K562 (cell line): ENCODE measurements at regions not wholly inside any gene's neighbourhood (a gene's known extent, or its start where the extent isn't known, plus 50 kb on each side); places are given as distances from the start of the nearest gene placed in this dataset.

ENCODE experiments used
- ATAC-seq: fragments of 200-7000 bp; cut with Tn5 transposase; 3 replicates; pipeline ENCODE4 v1.9.1; 2020; ENCODE audit warnings: moderate library complexity
- BruUV-seq: library from RNA; stranded (reverse); fragments of 400-500 nt; replicated peaks from 2 replicates; lab custom pipeline; 2021; lab: Mats Ljungman, UMichigan
- CTCF ChIA-PET: fragments of 300-600 bp; formaldehyde crosslinking; extraction: SDS; loops from one replicate; lab custom pipeline; 2021; ENCODE audit warnings: low intra/inter-chr PET ratio; lab: Yijun Ruan, JAX
- POLR2A ChIA-PET: fragments of 300-600, 350-650 bp; sonication (Branson Sonifier 250); formaldehyde crosslinking; extraction: SDS; loops from one replicate; lab custom pipeline; 2021; ENCODE audit warnings: antibody characterized with exemption, inconsistent platforms; lab: Yijun Ruan, JAX
- DNase-seq, 4 experiments: peaks; one replicate each; pipeline versions ENCODE4 v3.0.0 to v3.0.0-alpha.2; 2011 to 2018; ENCODE audit warnings: low spot score in 3 of 4, mixed read lengths in 3 of 4; ENCODE audit errors: extremely low read depth in 1 of 4
- FAIRE-seq: peaks from 2 replicates; lab custom pipeline; 2011; peaks lifted over from hg19 to GRCh38; lab: Jason Lieb, UNC
- H2AFZ ChIP-seq: 2 replicates; pipeline ENCODE4 v1.6.0; 2011; ENCODE audit warnings: low read depth, low read length, control low read depth, inconsistent platforms
- H3K27ac ChIP-seq: fragments of 200-600 bp; 3 replicates; pipeline ENCODE4 v1.8.0; 2011; ENCODE audit warnings: low read depth, mild to moderate bottlenecking, control low read depth, inconsistent platforms, low read length, moderate library complexity, mixed read lengths; ENCODE audit errors: extremely low read depth
- H3K27me3 ChIP-seq, 2 experiments: fragments of 300-600 bp in 1 of 2; 2 replicates in 1 of 2; 3 replicates in 1 of 2; pipeline versions ENCODE4 v1.6.0 to v1.8.0; 2011; ENCODE audit warnings: inconsistent platforms in 2 of 2, low read length in 2 of 2, mild to moderate bottlenecking in 1 of 2, mixed read lengths in 1 of 2, moderate library complexity in 1 of 2; ENCODE audit not compliant: control insufficient read depth in 2 of 2, insufficient read depth in 2 of 2
- H3K36me3 ChIP-seq: fragments of 300-600 bp; 3 replicates; pipeline ENCODE4 v1.8.0; 2011; ENCODE audit warnings: mild to moderate bottlenecking, low read length, inconsistent platforms; ENCODE audit not compliant: control insufficient read depth, insufficient read depth
- H3K4me1 ChIP-seq, 2 experiments: fragments of 200-600 bp in 1 of 2; replicated peaks in 1 of 2; 2 replicates in 1 of 2; 3 replicates in 1 of 2; pipeline versions ENCODE4 v1.5.1 to v1.8.0; 2011; ENCODE audit warnings: inconsistent platforms in 2 of 2, low read length in 2 of 2, mild to moderate bottlenecking in 1 of 2, mixed read lengths in 1 of 2, moderate library complexity in 1 of 2; ENCODE audit not compliant: control insufficient read depth in 2 of 2, insufficient read depth in 2 of 2
- H3K4me2 ChIP-seq: 2 replicates; pipeline ENCODE4 v1.6.1; 2011; ENCODE audit warnings: low read length, control low read depth, inconsistent platforms, mixed read lengths; ENCODE audit not compliant: insufficient read depth
- H3K4me3 ChIP-seq: fragments of 200-600 bp; sonication (generic), shearing (Covaris generic); 2 replicates; pipeline ENCODE4 v1.5.1; 2016; ENCODE audit warnings: control low read depth, inconsistent platforms
- H3K79me2 ChIP-seq: fragments of 200-600 bp; 3 replicates; pipeline ENCODE4 v1.8.0; 2011; ENCODE audit warnings: low read length, inconsistent platforms; ENCODE audit not compliant: control insufficient read depth, insufficient read depth
- H3K9ac ChIP-seq, 2 experiments: 2 replicates each; pipeline versions ENCODE4 v1.6.0 to v1.6.1; 2011; ENCODE audit warnings: low read depth in 2 of 2, low read length in 2 of 2, control low read depth in 1 of 2, inconsistent platforms in 1 of 2, mild to moderate bottlenecking in 1 of 2, mixed read lengths in 1 of 2; ENCODE audit not compliant: insufficient read depth in 1 of 2
- H3K9me1 ChIP-seq: one replicate; pipeline ENCODE4 v1.6.0; 2011; ENCODE audit warnings: inconsistent platforms, mild to moderate bottlenecking, low read length, moderate library complexity; ENCODE audit not compliant: control insufficient read depth, insufficient read depth
- H3K9me3 ChIP-seq: replicated peaks from 2 replicates; pipeline ENCODE4 v1.5.1; 2011; ENCODE audit warnings: low read depth, low read length, inconsistent platforms; ENCODE audit not compliant: control insufficient read depth, insufficient read depth
- H4K20me1 ChIP-seq: replicated peaks from 2 replicates; pipeline ENCODE4 v1.6.1; 2011; ENCODE audit warnings: low read length, inconsistent platforms, mixed read lengths; ENCODE audit not compliant: control insufficient read depth, insufficient read depth
- BACH1 ChIP-seq: fragments of 200-800 bp; sonication (Bioruptor generic); IDR thresholded peaks from 2 replicates; pipeline ENCODE4 v1.6.1; 2016; ENCODE audit warnings: missing genetic modification characterization, missing compliant biosample characterization
- CBX8 ChIP-seq: fragments of 200-600 bp; sonication (generic); IDR thresholded peaks from 2 replicates; pipeline ENCODE4 v1.6.1; 2012; ENCODE audit warnings: borderline replicate concordance, mixed run types, low read depth, mild to moderate bottlenecking, moderate library complexity, mixed read lengths, low read length, control low read depth, inconsistent platforms; ENCODE audit not compliant: poor library complexity, severe bottlenecking; ENCODE audit errors: extremely low read depth
- COPS2 ChIP-seq: fragments of 450-650 bp; conservative IDR thresholded peaks from 2 replicates; pipeline ENCODE4 v1.6.1; 2016; ENCODE audit warnings: mild to moderate bottlenecking, moderate library complexity
- KAT2B ChIP-seq: IDR thresholded peaks from one replicate; pipeline ENCODE4 v1.6.1; 2012; ENCODE audit warnings: low read depth, mild to moderate bottlenecking, control low read depth, inconsistent platforms, low read length, moderate library complexity
- NCOA1 ChIP-seq: fragments of 450-650 bp; IDR thresholded peaks from 2 replicates; pipeline ENCODE4 v1.6.1; 2016; ENCODE audit warnings: low read depth
- NFRKB ChIP-seq: fragments of 450-650 bp; IDR thresholded peaks from 2 replicates; pipeline ENCODE4 v1.6.1; 2016; ENCODE audit warnings: low read depth
- NONO ChIP-seq, 2 experiments: fragments of 200-400 bp in 1 of 2; fragments of 450-650 bp in 1 of 2; formaldehyde crosslinking in 1 of 2; IDR thresholded peaks; 2 replicates each; pipeline ENCODE4 v1.6.1; 2017; ENCODE audit warnings: low read depth in 2 of 2, mild to moderate bottlenecking in 2 of 2, moderate library complexity in 2 of 2, low read length in 1 of 2
- RBM15 ChIP-seq: fragments of 200-400 bp; formaldehyde crosslinking; IDR thresholded peaks from 2 replicates; pipeline ENCODE4 v1.6.1; 2018; ENCODE audit warnings: mild to moderate bottlenecking, low read length, moderate library complexity; ENCODE audit not compliant: insufficient read depth
- TSC22D4 ChIP-seq: fragments of 450-650 bp; IDR thresholded peaks from 2 replicates; pipeline ENCODE4 v1.6.1; 2016; ENCODE audit warnings: missing genetic modification characterization, missing biosample characterization, control low read depth
- ZEB2 ChIP-seq: fragments of 450-650 bp; IDR thresholded peaks from 2 replicates; pipeline ENCODE4 v1.6.1; 2016
- ZNF589 ChIP-seq: fragments of 200-800 bp; sonication (Bioruptor generic); IDR thresholded peaks from 2 replicates; pipeline ENCODE4 v1.6.1; 2016; ENCODE audit warnings: low read depth, missing genetic modification characterization, missing compliant biosample characterization
- ZNF764 ChIP-seq: fragments of 250-450 bp; sonication (Bioruptor Pico); IDR thresholded peaks from 2 replicates; pipeline ENCODE4 v1.4.0; 2020; ENCODE audit warnings: low read depth, mild to moderate bottlenecking, moderate library complexity
- WGBS: fragments of 100-300 bp; shearing (Covaris generic); methylation state at CpG from one replicate; pipeline ENCODE4 v1.1.6; 2016; ENCODE audit warnings: low coverage, mixed read lengths; ENCODE audit not compliant: insufficient coverage; ENCODE audit errors: missing lambda C conversion rate; 5-methylcytosine and 5-hydroxymethylcytosine counted together
- in situ Hi-C: fragments of 300-500 bp; cut with MboI; formaldehyde crosslinking; loops from 4 replicates; pipeline ENCODE4 v1.15.0; 2018; ENCODE audit warnings: inconsistent platforms, mixed read lengths
- intact Hi-C: fragments of 100-400 bp; cut with micrococcal nuclease; formaldehyde crosslinking; loops from 2 replicates; pipeline ENCODE4 v1.14.2; 2022
- TF ChIP-seq, protein P1 (sequence below): fragments of 450-650 bp; IDR thresholded peaks from 2 replicates; pipeline ENCODE4 v1.6.1; 2016

DNA sequence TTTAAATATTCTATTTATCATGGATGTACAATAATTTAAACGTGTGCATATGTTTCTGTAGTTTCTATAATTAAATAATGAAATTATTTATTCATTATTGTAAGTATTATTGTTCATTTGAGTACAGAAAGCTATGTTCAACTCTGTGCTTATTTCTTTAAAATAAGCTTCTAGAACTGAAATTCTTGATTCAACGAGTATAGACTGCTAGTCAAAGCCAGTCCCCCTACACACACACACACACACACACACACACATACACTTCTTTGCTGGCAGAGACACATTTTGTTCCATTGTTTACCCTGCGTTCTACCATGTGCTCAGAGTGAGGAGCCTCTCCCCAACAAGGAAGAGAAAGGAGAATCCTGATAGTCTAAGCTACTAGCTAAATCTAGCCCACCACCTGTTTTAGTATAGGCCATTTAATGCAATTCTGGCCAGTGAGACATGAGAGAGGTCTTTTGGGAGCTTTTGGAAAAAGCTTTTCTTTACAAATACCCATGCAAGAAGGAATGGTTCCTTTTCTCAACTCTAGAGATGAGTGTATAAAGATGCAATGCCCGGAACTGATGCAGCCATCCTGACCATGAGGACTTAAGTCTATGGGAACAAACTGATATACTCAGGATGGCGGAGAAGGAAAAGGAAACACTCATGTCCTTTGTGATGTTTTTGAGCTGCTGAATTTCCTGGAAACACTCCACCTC is 161.4 kb downstream of the NDUFA12 start:
- Histone ChIP-seq H3K27ac (no peak overlapping the region), H4K20me1 (no peaks in the 10 kb centered on the region), H3K9ac (no peak overlapping the region), H3K9me3 (no peaks in the 10 kb centered on the region), H3K36me3 (no peaks in the 10 kb centered on the region), H3K4me3 (no peak overlapping the region), H3K4me1 (no peaks in the 10 kb centered on the region), H2AFZ (no peak overlapping the region), H3K4me2 (no peak overlapping the region), H3K9me1 (no peaks in the 10 kb centered on the region), H3K27me3 (peaks cover 12 to 28% of the 10 kb centered on the region in 2 experiments), H3K79me2 (no peaks in the 10 kb centered on the region)
- TF ChIP-seq ZNF764 (CRISPR knock-in tag) (no peak), COPS2 (no peak), NONO (IDR thresholded peaks at IDR 0.05; ENCODE audit: low read depth in 2 of 2, low read length in 1 of 2) (no peak), CBX8 (peak; percentile 62)
- 2% methylated on average over 5 of the region's 5 CpGs for WGBS
- in situ Hi-C loops (no loop called here), intact Hi-C loops (no loop called here)
- FAIRE-seq (no peak), ATAC-seq (no peak), DNase-seq (no peak)
- ChIA-PET CTCF (no interaction called here), POLR2A (no interaction called here)
- no TSS peak for BruUV-seq

DNA sequence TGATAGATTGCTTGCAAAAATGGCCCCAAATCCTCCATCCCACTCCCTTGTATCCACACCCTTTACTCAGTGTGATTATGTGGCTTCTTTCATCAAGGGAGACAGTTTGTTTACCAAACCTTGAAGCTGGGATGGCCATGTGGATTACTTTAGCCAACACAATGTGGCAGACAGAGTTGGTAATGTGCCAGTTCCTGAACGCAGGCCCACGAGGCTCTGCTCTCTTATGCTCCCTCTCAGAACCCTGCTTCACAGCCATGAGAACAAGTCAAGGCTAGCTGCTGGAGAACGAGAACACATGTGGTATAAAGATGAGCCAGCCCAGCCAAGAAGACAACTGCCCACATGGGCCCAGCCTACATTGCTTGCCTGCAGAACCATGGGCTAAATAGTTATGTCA is 162.3 kb downstream of the NDUFA12 start:
- Histone ChIP-seq H3K4me1 (no peaks in the 10 kb centered on the region), H4K20me1 (no peaks in the 10 kb centered on the region), H3K9me3 (no peaks in the 10 kb centered on the region), H3K27me3 (peaks cover 12 to 34% of the 10 kb centered on the region in 2 experiments), H3K27ac (no peak overlapping the region), H3K79me2 (no peaks in the 10 kb centered on the region), H3K4me2 (no peak overlapping the region), H3K36me3 (no peaks in the 10 kb centered on the region), H3K9ac (no peak overlapping the region), H3K9me1 (no peaks in the 10 kb centered on the region), H3K4me3 (no peak overlapping the region), H2AFZ (no peak overlapping the region)
- in situ Hi-C loops: no loop called here
- intact Hi-C loops: no loop called here
- FAIRE-seq (peak; percentile 6), DNase-seq (no peak), ATAC-seq (no peak)
- WGBS: 0% methylated on average over 3 of the region's 3 CpGs
- no TSS peak for BruUV-seq
- ChIA-PET CTCF (no interaction called here), POLR2A (interaction anchor here (0.6 kb wide), 1 partner anchor 11 kb away, joined by 3 read pairs; no protein-coding TSS in a partner anchor)
- TF ChIP-seq BACH1 (tag): no peak
- no peak for TF ChIP-seq TSC22D4 (tag)
- TF ChIP-seq RBM15: no peak
- no peak for TF ChIP-seq ZEB2
- TF ChIP-seq NCOA1: no peak
- TF ChIP-seq ZNF589 (CRISPR knock-in tag): no peak
- no peak for TF ChIP-seq KAT2B
- TF ChIP-seq, protein P1, sequence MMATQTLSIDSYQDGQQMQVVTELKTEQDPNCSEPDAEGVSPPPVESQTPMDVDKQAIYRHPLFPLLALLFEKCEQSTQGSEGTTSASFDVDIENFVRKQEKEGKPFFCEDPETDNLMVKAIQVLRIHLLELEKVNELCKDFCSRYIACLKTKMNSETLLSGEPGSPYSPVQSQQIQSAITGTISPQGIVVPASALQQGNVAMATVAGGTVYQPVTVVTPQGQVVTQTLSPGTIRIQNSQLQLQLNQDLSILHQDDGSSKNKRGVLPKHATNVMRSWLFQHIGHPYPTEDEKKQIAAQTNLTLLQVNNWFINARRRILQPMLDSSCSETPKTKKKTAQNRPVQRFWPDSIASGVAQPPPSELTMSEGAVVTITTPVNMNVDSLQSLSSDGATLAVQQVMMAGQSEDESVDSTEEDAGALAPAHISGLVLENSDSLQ: no peak
- TF ChIP-seq NFRKB: no peak
